ENCODE measurements at regions not wholly inside any gene's neighbourhood (a gene's known extent, or its start where the extent isn't known, plus 50 kb on each side); places are given as distances from the start of the nearest gene placed in this dataset.

DNA sequence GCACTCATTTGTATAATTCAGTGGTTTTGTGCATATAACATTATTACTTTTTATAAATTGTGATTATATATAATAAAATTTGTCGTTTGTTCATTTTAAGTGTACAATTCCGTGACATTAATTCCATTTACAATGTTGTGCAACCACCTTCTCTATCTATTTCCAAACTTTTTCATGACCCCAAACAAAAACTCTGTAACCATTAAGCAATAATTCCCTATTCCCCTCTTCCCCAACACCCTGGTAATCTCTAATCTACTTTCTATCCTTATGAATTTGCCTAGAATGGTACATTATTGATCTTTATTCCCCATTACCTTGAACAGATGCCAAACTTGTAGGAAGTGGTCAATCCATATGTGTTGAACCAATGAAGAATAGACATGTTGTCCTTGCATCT, 61.3 kb upstream of the SMIM36 start:
- no peak overlapping the region for H2AFZ ChIP-seq (ENCODE audit: low read depth, low read length)
- H3K4me1 ChIP-seq (ENCODE audit: control insufficient read depth, extremely low read depth, insufficient read depth, low read length) = peaks cover 14% of the 10 kb centered on the region
- peaks cover 0 to 1% of the 10 kb centered on the region in 2 experiments for H3K27me3 ChIP-seq (ENCODE audit: control insufficient read depth in 2 of 2, insufficient read depth in 2 of 2, low read length in 2 of 2)
- H3K79me2 ChIP-seq (ENCODE audit: control insufficient read depth, insufficient read depth, low read length) = no peaks in the 10 kb centered on the region
- TF ChIP-seq MYC (IDR thresholded peaks at IDR 0.05; ENCODE audit: low read depth, low read length) (no peak), GATA2 (IDR thresholded peaks at IDR 0.05; ENCODE audit: insufficient read depth, insufficient read length, low read depth, low read length) (no peak), FOS (IDR thresholded peaks at IDR 0.05; ENCODE audit: borderline replicate concordance, insufficient read depth, low read length) (no peak), POLR2AphosphoS5 (IDR thresholded peaks at IDR 0.05; ENCODE audit: insufficient read depth, low read depth, low read length) (no peak), JUN (IDR thresholded peaks at IDR 0.05; ENCODE audit: borderline replicate concordance, insufficient read depth, insufficient read length, low read depth) (no peak), POLR2A (IDR thresholded peaks at IDR 0.05; ENCODE audit: low read depth, low read length) (no peak)
- TF ChIP-seq, protein P1, sequence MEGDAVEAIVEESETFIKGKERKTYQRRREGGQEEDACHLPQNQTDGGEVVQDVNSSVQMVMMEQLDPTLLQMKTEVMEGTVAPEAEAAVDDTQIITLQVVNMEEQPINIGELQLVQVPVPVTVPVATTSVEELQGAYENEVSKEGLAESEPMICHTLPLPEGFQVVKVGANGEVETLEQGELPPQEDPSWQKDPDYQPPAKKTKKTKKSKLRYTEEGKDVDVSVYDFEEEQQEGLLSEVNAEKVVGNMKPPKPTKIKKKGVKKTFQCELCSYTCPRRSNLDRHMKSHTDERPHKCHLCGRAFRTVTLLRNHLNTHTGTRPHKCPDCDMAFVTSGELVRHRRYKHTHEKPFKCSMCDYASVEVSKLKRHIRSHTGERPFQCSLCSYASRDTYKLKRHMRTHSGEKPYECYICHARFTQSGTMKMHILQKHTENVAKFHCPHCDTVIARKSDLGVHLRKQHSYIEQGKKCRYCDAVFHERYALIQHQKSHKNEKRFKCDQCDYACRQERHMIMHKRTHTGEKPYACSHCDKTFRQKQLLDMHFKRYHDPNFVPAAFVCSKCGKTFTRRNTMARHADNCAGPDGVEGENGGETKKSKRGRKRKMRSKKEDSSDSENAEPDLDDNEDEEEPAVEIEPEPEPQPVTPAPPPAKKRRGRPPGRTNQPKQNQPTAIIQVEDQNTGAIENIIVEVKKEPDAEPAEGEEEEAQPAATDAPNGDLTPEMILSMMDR (IDR thresholded peaks at IDR 0.05; ENCODE audit: extremely low read depth in 1 of 2, insufficient read depth in 1 of 2, low read depth in 1 of 2, low read length in 2 of 2) = no peak
- no peak overlapping the region for H3K27ac ChIP-seq (ENCODE audit: insufficient read depth, low read depth, low read length)
- dilution Hi-C loops (cut with MboI; ENCODE audit: extremely low pct_ligation_motif_present, low sequenced_read_pairs) = no loop called here
- H3K4me3 ChIP-seq (replicated peaks in 1 of 3; ENCODE audit: insufficient read depth in 1 of 3, low read depth in 1 of 3, low read length in 3 of 3) = no peak overlapping the region
- no peaks in the 10 kb centered on the region for H3K9me1 ChIP-seq (replicated peaks; ENCODE audit: control insufficient read depth, extremely low read depth, insufficient read depth, low read length)
- no peaks in the 10 kb centered on the region for H3K36me3 ChIP-seq (ENCODE audit: control insufficient read depth in 2 of 2, extremely low read depth in 1 of 2, insufficient read depth in 2 of 2, low read length in 2 of 2)
- H3K4me2 ChIP-seq (ENCODE audit: insufficient read depth, low read length) = no peak overlapping the region
- no peak overlapping the region for H3K9ac ChIP-seq (replicated peaks; ENCODE audit: extremely low read depth, insufficient read depth, low read length)
- CTCF ChIA-PET = interaction anchor here (1.3 to 1.8 kb wide), 4 partner anchors 22 to 69 kb away, joined by 4 to 5 read pairs (median 4); no protein-coding TSS in a partner anchor
- no TSS peak for BruUV-seq (replicated peaks)
- H3K9me3 ChIP-seq (replicated peaks; ENCODE audit: control insufficient read depth, insufficient read depth, low read length) = no peaks in the 10 kb centered on the region
- DNase-seq (ENCODE audit: low read depth, low spot score) (no peak), FAIRE-seq (no peak)
- intact Hi-C loops (cut with micrococcal nuclease) = no loop called here
- no peaks in the 10 kb centered on the region for H4K20me1 ChIP-seq (replicated peaks; ENCODE audit: control insufficient read depth, extremely low read depth, insufficient read depth, low read length)
- POLR2A ChIA-PET = no interaction called here
